Lower leg skin (tissue), 3 donors: ENCODE measurements at regions not wholly inside any gene's neighbourhood (a gene's known extent, or its start where the extent isn't known, plus 50 kb on each side); places are given as distances from the start of the nearest gene placed in this dataset.

Experiments
- CTCF ChIP-seq, 3 donors: fragments of 450-650 bp; IDR thresholded peaks; one replicate each; pipeline ENCODE4 v1.5.1; 2016; ENCODE audit warnings: antibody characterized with exemption in 3 of 3, mild to moderate bottlenecking in 3 of 3, moderate library complexity in 2 of 3
- POLR2A ChIP-seq, 2 donors: fragments of 450-650 bp; IDR thresholded peaks; one replicate each; pipeline ENCODE4 v1.6.1; 2016 to 2017; ENCODE audit warnings: antibody characterized with exemption in 2 of 2, mild to moderate bottlenecking in 1 of 2, moderate library complexity in 1 of 2

GRCh38 chr5:130875656-130876055, 289.4 kb downstream of the HINT1 start:
- TF ChIP-seq CTCF (IDR thresholded peaks at IDR 0.05) (no peak), POLR2A (IDR thresholded peaks at IDR 0.05) (no peak)
